ENCODE measurements at regions not wholly inside any gene's neighbourhood (a gene's known extent, or its start where the extent isn't known, plus 50 kb on each side); places are given as distances from the start of the nearest gene placed in this dataset.
"Not testable (repeated sequence)": the region's sequence is repeated elsewhere in the genome, so short reads cannot be mapped to it uniquely, and the experiment has no call there.

DNA sequence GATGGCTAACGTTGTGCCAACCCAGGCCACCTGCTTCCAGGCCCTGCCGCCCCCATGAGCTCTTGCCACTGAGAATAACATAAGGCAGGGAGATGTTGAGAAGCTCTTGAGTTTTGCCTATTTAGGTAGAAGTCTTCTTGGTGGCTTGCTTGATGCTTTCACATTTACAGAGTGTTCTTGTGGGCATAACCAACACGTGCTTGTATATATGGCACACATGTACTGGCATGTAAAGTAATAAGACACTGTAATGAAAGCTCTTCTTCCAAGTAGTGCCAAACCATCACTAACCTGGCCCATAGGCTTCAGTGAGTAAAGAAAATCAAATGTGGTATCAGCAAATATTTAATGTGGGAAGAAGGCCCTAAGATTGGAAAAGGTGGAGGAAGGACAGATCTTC lies 146.9 kb upstream of the CITED2 start:
- DNase-seq: no peak

DNA sequence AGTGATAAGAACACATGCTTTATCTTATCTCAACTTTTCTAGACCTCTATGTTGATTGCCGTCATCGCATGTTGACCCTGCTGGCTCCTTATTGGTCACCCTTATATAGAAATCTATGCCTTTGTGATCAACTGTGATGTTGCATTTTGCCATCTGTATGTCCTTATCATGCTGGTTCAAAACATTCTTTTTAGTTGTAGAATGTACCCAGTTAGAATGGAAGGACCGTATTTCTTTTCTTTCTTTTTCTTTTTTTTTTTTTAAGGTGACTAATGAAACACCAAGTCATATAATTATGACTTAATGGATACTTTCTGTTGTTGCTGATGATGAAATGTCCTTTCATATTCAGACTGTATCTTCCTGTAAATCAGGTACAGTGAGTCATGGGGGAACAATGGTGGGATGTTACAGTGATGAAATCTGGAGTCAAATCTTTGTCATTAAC lies 145.9 kb upstream of the CITED2 start:
- DNase-seq: no peak

DNA sequence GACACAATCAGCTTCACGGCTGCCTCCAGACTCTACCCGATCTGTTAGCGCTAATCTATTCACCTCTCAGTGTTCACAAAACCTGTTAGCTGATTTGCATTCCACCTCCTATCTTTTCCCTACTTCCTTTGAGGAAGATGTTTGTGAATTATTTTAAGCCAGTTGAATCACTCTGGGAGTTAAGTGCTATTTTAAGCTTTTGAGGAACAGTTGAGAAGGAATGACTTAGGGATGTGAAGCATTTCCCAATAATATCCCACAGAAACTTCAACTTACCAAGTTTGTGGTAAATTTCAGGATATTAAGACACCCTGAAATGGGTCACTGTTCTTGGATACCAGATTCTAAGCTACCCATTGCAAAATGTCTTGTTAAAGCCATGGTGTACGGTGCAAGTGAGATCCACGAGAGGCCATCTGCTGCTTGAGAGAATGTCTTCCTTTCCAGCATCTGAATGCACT lies 145.2 kb upstream of the CITED2 start:
- DNase-seq: no peak

DNA sequence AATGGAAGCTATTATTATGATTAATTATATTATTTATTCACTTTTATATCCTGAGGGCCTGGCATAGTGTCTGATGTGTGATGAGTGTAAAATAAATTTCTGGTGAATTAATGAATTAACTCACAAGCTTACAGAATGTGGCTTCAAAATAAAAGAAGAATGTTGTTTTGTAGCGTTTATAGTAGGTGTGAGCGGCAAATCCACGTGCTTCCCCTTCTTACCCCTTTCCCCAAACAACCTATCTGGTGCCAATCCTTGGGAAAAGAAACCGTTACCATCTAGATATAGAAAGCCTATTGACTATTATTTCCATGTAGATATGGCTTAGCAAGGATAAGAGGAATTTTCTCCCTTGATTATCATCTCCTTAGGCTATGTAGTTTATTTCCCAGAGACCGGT lies 144.6 kb upstream of the CITED2 start:
- no peak for DNase-seq

DNA sequence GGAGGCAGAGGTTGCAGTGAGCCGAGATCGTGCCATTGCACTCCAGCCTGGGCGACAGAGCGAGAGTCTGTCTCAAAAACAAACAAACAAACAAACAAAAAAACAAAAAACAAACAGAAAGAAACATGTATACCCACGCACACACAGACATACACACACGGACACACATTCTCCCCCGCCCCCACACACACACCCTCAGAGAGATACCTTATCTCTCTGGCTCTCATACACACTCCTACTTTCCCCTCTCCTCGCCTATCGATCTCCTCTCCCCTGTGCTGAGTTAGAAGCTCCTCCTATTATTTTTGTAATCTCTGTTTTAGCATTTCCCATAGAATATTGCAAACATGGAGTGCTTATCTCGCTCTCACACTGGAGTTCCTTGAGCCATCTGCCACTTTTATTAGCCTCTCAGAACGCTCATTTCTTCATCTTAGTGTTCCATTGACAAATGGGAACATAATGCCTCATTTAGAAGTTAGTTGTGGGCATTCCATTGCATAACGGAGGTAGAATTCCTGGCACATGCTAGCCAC lies 144.2 kb upstream of the CITED2 start:
- no peak for DNase-seq

DNA sequence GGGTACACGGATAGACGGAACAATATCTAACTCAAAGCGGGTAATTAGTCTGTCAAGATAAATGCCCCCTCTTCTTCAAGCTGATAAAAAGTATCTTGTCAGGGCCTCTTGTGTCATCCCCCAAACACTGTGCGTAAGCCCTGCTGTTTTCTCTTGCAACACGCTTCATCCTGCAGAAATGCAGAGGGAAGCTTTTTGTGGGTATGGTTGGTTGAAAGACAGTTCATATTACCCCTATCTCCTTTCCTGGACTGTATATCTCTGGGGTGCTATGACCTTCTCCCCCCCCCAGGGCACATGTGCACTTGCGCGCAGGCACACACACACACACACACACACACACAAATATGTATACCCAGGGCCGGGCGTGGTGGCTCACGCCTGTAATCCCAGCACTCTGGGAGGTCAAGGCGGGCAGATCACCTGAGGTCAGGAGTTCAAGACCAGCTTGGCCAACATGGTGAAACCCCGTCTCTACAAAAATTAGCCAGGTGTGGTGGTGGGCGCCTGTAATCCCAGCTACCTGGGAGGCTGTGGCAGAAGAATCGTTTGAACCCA lies 143.6 kb upstream of the CITED2 start:
- not testable (repeated sequence) for DNase-seq

DNA sequence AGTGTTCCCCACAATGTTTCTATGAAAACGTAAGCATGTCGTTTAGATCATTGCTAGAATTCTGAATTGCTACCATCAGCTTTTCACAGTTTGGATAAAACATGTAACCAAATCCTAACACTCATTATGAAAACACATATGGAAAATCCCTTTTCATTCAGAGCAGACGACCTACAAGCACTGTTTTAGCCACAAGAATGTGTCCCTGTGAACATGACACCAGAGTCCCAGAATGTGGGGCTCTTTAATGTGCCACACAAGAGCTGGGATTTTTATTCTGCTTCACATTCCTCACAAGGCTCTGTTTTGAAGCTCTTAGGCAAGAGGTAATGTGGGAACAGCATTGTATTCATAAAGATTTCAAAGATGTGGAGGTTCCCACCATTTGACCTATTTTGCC lies 141.1 kb upstream of the CITED2 start:
- no peak for DNase-seq

DNA sequence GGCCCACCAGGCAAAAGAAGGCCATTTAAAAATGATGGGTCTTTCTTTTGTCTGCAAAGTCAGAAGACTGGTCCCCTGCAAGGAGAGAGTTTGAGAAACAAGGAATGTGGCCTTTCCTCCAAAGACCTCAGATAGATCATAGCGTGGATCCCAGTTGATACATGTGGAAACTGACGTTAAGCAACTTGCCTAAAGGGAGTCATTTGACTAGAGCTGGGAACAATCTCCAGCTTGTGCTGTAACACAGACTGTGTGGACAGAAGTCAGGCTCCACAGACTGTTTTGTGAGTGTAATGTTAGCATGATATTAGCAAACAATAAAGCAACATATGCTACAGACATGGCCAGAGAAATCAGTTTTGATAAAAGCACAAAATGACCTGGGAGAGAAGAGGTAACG lies 140.4 kb upstream of the CITED2 start:
- no peak for DNase-seq

DNA sequence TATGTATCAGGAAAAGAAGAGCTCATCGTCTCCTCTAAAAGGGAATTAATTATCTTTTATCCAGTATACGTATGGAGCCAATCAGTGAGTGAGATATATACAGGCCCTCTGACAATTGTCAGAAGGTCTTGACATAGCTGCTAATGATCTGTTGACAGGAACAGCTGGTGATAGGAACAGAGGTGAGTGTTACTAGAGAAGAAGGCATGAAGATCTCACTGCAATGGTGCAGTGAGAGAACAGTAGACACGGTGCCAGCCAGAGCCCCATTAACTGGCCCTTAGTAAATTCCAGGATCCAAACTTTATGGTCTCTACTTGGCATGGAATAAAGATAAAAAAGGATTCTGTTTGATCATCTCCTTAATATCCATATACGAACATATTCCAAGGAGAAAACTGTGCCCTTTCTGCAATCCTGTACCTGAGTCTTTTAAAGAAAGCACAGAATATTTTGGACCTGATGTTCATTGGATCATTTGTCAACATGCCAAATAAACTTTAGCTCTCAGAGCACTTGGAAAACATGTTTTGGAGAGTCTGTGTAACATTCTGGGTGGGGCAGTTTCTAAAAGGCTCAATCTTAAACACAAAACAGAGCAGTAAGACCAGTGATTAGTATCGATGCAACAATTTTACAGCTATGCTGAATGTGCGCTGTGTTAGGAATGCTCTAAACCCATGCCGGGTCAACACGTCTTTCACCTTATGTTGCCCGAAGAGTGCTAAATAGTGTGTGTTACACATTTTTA lies 135.8 kb upstream of the CITED2 start:
- DNase-seq: no peak

DNA sequence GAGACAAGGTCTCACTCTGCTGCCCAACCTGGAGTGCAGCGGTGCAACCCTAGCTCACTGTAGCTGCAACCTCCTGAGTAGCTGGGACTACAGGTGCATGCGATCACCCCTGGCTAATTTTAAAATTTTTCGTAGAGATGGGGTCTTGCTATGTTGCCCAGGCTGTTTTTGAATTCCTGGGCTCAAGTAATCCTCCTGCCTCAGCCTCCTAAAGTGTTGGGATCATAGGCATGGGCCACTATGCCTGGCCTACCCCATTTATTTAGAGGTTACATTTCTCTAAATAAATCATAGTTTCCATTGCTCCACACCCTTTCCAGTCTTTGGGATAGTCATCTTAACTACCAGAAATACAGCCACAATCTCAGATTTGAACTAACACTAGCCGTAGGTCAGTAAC lies 134.7 kb upstream of the CITED2 start:
- DNase-seq: no peak

DNA sequence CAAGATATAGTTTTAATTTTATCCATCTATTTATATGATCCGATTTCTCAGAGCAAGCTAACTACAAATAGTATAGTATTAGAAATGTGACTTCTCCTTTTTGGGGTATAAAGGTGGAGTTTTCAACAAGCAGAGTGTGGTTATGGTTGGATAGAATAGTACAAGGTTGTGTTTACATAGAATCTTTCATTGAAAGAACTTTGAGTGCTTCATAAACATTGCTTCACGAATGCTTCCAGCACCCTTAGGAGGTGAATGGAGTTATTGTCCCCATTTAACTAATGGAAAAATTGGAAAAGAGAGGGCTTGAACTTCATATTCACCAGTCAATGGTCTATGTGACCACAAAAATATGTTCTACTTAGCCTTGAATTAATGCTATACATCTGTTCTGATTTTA lies 134.1 kb upstream of the CITED2 start:
- no peak for DNase-seq

DNA sequence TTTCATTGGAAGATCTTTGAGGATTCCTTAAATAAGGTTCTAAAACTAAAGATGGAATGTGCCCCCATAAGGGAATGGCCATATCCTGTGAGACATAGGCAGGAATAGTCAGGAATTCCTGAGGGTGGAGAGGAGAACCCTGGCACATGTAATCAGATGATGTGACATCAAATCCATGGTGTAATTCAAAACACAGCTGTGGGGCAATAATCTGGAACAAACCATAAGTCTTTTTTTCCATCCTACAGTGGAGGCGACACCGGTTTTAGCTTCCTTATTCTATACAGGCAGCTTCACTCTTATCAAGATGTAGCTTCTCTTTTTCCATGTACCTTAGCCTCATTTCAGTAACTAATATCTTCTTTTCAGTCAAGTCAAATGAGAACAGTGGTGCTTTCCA lies 133.6 kb upstream of the CITED2 start:
- no peak for DNase-seq

DNA sequence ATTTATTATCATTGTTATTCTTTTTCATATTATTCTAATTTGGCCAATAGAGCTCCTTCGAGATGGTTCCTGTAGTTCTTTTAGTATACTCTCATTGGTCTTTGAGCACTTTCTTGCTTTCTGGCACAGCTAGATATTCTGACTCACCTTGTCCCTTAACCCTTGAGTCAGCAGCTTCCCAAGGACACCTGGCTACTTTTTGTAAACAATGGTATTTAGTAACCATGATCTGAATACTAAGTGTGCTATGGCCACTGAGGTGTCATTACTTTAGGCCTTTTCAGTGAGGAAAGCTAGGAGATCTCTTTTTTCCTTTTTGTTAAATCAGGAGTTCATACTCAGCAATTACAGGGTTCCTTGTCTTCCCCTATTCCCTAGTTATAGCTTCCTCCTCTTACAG lies 126.5 kb upstream of the CITED2 start:
- DNase-seq: no peak

DNA sequence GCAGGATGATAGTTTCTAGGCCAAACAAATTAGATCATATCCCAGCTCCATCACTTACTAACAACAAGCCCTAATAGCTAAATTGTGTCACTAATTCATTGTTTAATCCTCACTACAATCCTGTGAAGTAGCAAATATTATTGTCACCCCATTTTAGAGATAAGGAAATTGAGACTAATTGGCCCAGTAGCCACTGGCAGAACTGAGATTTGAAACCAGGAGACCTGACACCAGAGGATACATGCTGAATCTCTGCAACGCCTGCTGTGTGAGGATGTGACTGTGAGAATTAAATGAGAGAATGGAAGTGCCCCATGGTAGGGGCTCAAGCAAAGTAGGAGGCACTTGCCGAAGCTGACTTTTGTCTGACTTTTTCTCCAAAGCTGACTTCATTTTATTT lies 124.3 kb upstream of the CITED2 start:
- no peak for DNase-seq

DNA sequence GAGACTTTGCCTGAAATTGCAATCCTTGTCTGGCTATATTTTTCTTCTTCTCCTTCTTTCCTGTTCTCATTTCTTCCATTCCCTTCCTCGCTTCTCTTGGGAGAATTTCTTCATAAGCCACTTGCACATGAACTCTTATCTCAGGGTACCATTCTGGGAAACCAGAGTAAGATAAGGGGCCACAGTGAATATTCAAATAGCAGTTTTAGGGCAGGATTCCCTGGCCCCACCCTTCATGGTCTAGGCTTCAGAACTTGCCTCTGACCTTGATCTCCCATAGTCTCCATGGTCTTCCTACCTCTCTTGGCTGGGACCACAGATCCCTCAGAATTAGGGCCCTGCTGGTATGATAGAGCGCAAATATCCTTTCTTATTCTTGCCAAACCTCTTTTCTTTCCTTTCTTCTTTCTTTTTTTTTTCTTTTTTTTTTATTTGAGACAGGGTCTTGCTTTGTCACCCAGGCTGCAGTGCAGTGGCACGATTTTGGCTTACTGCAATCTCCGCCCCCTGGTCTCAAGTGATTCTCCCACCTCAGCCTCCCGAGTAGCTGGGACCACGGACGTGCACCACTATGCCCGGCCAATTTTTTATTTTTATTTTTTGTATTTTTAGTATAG lies 123.0 kb upstream of the CITED2 start:
- no peak for DNase-seq

DNA sequence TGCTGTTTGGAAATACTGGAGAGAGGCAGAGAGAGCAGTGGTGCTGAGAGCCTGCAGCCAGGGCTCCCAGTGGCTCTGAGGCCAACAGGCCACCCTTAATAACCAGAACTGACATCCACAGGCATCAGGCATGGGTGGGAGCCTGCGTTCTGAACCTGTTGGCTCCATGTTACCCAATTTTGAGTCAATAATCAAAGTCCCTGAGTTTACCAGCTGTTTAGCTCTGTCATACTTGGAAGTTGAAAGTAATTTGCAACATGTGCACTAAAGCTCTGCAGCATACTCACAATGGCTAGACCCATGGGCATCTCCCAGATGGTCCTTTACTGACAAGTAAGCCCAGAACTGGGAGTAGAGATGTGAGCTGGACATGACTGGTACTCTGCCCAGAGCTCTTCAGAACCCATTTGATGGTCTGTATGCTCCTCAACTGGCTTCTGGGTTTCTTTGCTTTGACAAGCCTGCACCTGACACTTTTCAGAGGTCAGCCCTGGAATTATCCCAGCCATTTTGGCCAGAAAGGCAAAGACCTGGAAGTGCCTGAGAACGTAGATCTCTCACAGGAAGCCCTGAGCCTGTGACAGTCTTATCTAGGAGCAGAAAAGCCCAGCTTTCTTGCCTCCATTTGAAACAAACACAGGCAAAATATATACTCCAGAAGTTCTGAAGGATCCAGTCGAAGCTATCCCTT lies 122.4 kb upstream of the CITED2 start:
- DNase-seq: no peak

DNA sequence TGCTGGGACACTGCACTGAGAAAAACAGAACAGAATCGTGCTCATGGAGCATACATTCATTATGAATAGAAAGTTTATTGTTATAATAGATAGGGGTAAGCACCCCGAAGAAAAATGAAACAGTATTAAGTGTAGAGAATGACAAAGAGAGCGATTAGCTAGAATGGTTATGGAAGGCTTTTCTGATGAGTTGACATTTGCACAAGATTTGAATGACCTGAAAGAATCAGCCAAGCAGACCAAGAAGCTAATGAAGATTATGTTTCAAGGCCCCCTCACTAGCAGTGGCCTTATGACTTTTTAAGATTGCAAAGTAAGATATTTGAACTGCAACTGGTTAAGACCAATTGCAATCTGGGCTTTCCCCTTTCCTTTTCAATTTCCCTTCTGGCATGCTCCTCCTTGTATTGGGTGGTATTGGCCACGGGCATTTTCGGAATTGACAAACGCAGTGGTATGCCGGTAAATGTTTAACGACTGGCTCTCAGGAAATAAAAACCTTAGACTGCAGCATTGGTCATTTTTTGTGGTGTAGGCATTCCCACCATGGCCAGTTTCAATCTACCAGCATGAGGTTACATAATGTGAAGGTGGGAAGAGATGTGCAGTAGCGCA lies 120.0 kb upstream of the CITED2 start:
- DNase-seq: no peak

DNA sequence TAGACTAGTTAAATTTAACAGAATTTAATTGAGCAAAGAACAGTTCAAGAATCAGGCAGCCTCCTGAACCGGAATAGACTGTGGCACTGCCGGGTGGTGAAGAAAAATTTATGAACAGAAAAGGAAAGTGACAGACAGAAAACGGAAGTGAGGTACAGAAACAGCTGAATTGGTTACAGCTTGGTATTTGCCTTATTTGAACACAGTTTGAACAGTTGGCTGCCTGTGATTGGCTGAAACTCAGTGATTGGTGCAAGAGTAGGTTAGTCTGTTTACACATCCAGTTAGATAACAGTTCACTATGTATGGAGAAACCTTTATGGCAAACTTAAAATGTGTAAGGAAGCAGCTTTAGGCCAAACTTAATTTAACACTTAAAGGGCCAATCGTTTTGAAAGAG lies 116.0 kb upstream of the CITED2 start:
- DNase-seq: no peak

DNA sequence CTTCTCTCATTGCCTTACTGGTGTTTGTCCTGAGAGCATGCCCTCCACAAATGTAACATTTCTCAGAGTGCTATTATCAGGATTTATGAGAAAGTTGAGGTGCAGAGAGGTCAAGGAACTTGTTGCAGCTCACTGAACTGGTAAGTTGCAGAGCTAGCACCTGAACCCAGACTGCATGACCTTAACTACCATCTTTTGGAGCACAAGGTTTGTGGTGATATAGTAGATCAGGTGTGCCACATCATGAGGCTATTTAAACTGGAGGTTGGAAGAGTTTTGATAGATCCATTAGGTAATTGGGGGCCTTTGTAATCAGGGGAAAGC lies 112.0 kb upstream of the CITED2 start:
- no peak for DNase-seq

DNA sequence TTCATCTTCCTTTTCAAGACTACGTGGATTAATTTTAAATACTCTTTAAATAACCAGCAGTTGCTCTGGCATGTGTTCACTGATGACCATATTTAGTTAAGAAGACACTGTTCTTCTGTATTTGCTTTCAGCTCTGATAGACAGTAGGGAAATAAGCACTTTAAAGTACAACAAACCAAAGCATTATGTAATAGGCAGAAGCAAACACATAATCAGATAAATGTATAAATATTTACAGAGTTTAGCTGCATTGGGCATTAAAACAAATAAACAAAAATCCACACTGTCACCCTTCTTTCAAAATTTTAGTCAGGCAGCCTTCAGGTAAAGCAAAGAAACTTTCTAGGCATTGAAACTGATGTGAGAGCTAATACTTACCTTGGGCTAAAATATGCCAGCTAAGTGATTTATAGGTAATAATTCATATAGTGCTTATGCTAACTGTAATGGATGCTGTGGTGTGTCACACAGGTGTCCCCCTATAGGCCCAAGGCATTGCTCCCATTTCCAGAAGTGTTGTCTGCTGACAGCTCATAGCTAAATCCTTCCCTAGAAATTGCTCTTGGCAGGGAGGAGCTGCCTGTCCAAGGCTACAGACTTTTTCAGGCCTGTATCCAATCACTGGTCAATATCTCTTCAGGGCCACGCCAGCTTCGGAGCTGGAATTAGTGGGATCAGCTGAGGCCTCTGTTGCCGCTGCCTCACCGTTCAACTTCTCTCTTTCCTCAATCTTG lies 111.5 kb upstream of the CITED2 start:
- DNase-seq: no peak

DNA sequence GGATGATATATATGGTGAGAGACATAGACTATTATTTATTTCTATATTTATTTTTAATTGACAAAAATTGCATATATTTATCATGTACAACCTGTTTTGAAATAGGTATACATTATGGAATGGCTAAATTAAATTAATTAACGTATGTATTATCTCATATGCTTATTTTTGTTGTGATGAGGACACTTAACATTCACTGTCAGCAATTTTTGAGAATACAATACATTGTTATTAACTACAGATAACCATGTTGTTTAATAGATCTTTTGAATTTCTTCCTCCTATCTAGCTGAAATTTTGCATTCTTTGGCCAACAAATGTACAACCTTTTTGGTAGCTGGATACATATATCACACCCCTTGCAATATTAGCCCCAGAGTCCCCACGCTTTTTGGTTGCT lies 110.7 kb upstream of the CITED2 start:
- no peak for DNase-seq

DNA sequence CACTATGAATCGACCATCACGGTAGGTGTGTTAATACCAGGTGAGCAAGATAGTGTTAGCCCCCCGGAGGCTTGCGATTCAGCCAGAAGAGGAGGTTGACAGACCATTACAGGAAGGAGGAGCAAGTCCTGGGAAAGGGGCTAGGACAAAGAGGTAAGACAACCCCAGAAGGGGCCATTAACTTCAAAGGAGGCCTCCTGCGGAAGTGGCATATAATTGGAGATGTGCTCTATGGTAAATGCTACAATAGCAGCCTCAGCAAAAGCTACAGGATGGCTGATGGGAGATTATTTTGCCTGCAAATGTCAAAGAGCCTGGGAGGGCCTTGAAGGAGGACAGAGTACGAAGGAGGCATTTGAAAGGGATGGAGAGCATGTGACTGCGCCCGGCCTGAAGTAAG lies 108.6 kb upstream of the CITED2 start:
- DNase-seq: no peak

DNA sequence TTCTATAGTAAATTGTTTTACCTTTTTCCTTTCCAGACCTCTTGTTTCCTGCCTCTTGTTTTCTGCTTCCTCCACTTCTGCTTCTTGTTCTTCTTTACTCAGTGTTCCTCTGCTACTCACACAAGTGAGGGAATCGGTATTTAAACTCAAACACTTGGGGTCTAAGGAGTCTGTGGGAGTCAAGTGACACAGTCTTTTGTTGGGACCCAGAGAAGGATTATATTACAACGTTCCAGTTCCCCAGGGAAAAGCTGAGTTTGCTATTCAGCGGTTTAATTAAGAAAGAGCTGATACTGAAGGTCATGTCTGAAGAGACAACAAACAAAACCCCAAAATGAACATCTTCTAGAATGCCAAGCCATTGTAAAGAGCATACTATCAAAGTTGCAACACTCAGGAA lies 107.8 kb upstream of the CITED2 start:
- DNase-seq: no peak
